GM12892 (cell line): ENCODE measurements at regions not wholly inside any gene's neighbourhood (a gene's known extent, or its start where the extent isn't known, plus 50 kb on each side); places are given as distances from the start of the nearest gene placed in this dataset.

ENCODE experiments used
- POLR2A ChIP-seq: IDR thresholded peaks from 2 replicates; pipeline ENCODE4 v1.6.1; 2011; ENCODE audit warnings: low read depth, low read length, control low read depth
- POLR2AphosphoS5 ChIP-seq: IDR thresholded peaks from 2 replicates; pipeline ENCODE4 v1.6.1; 2011; ENCODE audit warnings: low read depth, low read length, control low read depth

DNA sequence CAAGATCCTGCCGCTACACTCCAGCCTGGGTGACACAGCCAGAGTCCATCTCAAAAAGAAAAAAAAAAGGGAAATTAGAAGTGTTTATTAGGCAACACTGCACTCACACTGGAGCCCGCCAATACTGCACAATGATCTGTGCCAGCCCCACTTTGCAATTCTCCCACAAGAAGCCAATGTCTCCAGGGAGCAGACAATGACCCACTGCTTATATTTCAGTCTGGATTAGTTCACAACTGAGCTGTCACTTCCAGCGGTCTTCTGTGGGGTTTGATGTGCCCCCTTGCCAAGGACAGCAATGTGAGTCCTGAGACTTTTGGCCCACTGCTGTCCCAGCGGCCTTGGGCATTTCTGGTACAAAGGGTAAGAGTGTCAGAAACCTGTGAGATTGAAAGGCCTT is 85.6 kb upstream of the PPM1B start:
- TF ChIP-seq POLR2A, result no peak
- TF ChIP-seq POLR2AphosphoS5, result no peak
